Natural killer cell treated with Interleukin-12 subunit alpha and Interleukin-12 subunit beta and Interleukin-15 and Interleukin-18, amount 100 ng/mL, for 72 hours (primary cell): ENCODE measurements at regions not wholly inside any gene's neighbourhood (a gene's known extent, or its start where the extent isn't known, plus 50 kb on each side); places are given as distances from the start of the nearest gene placed in this dataset.
"Not testable (repeated sequence)": the region's sequence is repeated elsewhere in the genome, so short reads cannot be mapped to it uniquely, and the experiment has no call there.

Source experiments
- ATAC-seq, 2 donors: fragments of 150-1000 bp; cut with Tn5 transposase in 1 of 2; sonication (Bioruptor Pico), chemical (Tn5 transposase) in 1 of 2; 2 replicates each; pipeline ENCODE4 v1.10.0; 2021
- DNase-seq: peaks from one replicate; pipeline ENCODE4 v3.0.0; 2022; ENCODE audit warnings: low spot score
- H3K27ac Mint-ChIP-seq, 2 donors: 1 replicate in 1 of 2; 2 replicates in 1 of 2; pipeline ENCODE4 v1.8.0; 2022; ENCODE audit warnings: mixed read lengths in 2 of 2, mild to moderate bottlenecking in 1 of 2, moderate library complexity in 1 of 2
- H3K27me3 Mint-ChIP-seq, 2 donors: 1 replicate in 1 of 2; 2 replicates in 1 of 2; pipeline ENCODE4 v1.8.0; 2022; ENCODE audit warnings: mixed read lengths in 2 of 2
- H3K36me3 Mint-ChIP-seq: one replicate; pipeline ENCODE4 v1.8.0; 2022; ENCODE audit warnings: mixed read lengths
- H3K4me1 Mint-ChIP-seq, 2 donors: 1 replicate in 1 of 2; 2 replicates in 1 of 2; pipeline ENCODE4 v1.8.0; 2022; ENCODE audit warnings: low read depth in 2 of 2, mixed read lengths in 2 of 2, mild to moderate bottlenecking in 1 of 2
- H3K4me3 Mint-ChIP-seq: one replicate; pipeline ENCODE4 v1.8.0; 2022; ENCODE audit warnings: mixed read lengths
- H3K9me3 Mint-ChIP-seq: 2 replicates; pipeline ENCODE4 v1.8.0; 2022; ENCODE audit warnings: mixed read lengths

DNA sequence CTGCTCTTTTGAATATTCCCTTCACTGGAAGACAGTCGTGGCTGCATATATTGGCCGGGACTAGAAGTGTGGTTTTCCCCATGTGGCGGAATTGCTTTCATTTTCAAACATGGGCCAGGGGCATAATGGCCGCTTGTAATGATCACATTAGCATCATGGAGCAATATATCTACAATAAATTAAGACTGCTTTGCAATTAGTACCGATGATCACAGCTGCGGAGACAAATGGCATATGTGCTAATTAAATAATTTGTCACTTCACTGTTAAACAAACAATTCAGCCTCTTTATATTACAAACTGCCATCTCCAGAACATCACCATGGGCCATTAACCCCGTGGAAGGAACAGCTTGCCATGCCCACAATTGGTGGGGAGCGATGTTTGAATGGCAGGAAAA is 68.2 kb upstream of the OLIG2 start:
- Mint-ChIP-seq H3K36me3 (peaks cover 4% of the 10 kb centered on the region), H3K4me1 (peaks cover 0 to 11% of the 10 kb centered on the region in 2 donors), H3K4me3 (no peak overlapping the region), H3K27me3 (peaks cover 27 to 40% of the 10 kb centered on the region in 2 donors), H3K27ac (no peak overlapping the region), H3K9me3 (no peaks in the 10 kb centered on the region)
- no peak for DNase-seq
- no peak for ATAC-seq

DNA sequence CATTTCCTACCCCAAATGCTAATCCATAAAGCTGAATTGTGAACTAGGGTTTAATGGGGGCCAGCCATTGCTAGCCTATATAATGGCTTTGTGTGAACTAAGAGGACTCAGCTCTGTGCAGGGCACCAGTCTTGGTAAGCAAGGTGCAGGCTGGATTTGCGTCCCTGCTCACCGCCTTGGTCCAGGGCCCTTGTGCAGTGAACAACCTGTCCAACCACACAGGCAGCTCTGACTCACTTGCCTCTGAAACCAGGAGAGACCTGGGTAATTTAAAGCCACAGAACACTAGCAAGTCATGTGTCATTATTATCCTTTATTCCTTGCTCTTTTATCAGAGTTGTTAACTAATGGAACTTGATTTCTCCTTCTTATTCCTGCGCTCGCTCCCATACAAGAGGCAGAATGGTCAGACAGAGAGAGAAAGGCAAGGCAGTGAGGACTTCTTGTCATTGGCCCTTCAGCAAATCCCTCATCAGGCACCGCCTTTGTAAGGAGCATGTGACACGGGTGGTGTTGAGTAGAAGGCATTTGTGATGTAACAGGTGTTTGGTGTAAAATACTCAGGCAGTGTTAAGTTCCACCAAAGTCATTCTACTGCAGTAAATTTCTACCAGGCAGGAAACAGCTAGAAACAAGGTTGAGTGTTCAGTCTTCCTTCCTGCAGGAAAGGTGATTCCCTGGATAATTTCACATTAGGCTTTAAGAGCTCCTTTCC is 67.3 kb upstream of the OLIG2 start:
- H3K27me3 Mint-ChIP-seq = peaks cover 28 to 32% of the 10 kb centered on the region in 2 donors
- H3K36me3 Mint-ChIP-seq = peaks cover 4% of the 10 kb centered on the region
- H3K9me3 Mint-ChIP-seq = no peaks in the 10 kb centered on the region
- no peak for DNase-seq
- H3K4me1 Mint-ChIP-seq = peaks cover 0 to 11% of the 10 kb centered on the region in 2 donors
- H3K27ac Mint-ChIP-seq = no peak overlapping the region
- ATAC-seq = no peak
- no peak overlapping the region for H3K4me3 Mint-ChIP-seq

DNA sequence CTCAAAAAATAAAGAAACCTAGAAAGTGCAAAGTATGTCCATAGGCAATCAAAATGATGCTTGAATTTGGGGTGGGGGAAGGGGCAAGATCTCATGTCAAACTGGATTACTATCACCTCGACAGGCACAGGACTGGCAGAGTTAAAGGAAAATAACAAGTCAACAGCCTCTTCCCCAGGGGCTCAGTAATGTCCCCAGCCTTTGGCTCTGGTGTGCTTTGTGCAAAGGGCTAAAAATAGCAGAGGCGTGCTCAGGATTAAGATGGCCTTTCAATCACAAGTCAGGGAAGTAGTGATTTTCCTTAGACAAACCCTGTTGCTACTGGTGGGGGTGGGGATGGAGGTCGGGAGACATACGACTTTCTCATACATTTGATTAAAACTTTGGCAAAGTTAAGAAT is 63.5 kb upstream of the OLIG2 start:
- H3K4me1 Mint-ChIP-seq = peaks cover 14 to 26% of the 10 kb centered on the region in 2 donors
- peaks cover 4% of the 10 kb centered on the region for H3K36me3 Mint-ChIP-seq
- no peaks in the 10 kb centered on the region for H3K9me3 Mint-ChIP-seq
- no peak for ATAC-seq
- H3K4me3 Mint-ChIP-seq = no peak overlapping the region
- H3K27me3 Mint-ChIP-seq = peaks cover 8 to 20% of the 10 kb centered on the region in 2 donors
- no peak for DNase-seq
- H3K27ac Mint-ChIP-seq = no peak overlapping the region

DNA sequence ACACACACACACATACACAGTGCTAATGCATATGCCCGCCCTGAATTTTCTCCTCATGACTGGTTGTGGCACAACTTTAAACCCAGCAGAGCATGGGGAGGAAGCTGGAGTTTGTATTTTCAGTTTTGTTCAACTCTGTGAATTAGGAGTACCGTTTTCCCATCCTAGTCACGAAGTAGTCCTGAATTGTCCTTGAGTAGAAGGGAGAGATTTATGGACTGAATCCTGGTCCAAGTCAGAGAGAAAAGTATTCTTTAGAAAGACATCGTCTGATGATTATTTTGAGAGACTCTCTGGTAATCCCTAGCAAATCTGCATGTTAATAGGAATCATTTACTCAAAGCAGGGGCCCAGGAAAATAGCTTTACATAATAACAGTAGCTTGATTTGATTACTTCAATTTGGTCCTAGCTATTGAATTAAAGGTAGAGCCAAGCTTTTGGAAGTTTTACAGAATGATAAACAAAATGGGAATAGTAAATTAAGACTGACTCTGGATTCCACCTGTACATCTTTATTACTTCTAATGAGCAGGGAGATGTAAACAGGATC is 60.5 kb upstream of the OLIG2 start:
- H3K9me3 Mint-ChIP-seq = no peaks in the 10 kb centered on the region
- no peak overlapping the region for H3K4me3 Mint-ChIP-seq
- no peak for ATAC-seq

DNA sequence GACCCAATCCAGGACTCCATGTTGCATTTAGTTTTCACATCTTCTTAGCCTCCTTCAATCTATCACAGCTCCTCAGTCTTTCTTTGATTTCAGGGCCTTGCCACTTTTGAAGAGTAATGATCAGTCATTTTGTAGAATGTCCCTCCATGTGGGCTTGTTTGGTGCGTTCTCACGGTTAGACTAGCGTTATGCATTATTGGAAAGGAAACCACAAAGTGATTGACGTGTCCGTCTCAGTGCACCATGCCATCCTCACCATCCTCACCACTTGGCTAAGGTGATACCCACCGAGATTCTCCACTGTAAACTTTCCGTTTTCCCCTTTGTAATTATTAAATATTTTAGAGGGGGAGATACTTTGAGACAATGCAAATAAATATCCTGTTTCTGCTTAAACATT is 59.6 kb upstream of the OLIG2 start:
- Mint-ChIP-seq H3K36me3 (peaks cover under 1% of the 10 kb centered on the region), H3K4me3 (peak overlapping the region; percentile 43), H3K27me3 (peaks cover 8 to 24% of the 10 kb centered on the region in 2 donors), H3K4me1 (peaks cover 14 to 27% of the 10 kb centered on the region in 2 donors), H3K27ac (no peak overlapping the region), H3K9me3 (no peaks in the 10 kb centered on the region)
- ATAC-seq = peak; percentile 77
- DNase-seq = no peak

More for the DNA sequence above, 60.5 kb upstream of the OLIG2 start:
- peaks cover 4% of the 10 kb centered on the region for H3K36me3 Mint-ChIP-seq
- H3K27ac Mint-ChIP-seq = no peak overlapping the region
- DNase-seq = no peak
- peaks cover 14 to 27% of the 10 kb centered on the region in 2 donors for H3K4me1 Mint-ChIP-seq
- peaks cover 12 to 27% of the 10 kb centered on the region in 2 donors for H3K27me3 Mint-ChIP-seq

DNA sequence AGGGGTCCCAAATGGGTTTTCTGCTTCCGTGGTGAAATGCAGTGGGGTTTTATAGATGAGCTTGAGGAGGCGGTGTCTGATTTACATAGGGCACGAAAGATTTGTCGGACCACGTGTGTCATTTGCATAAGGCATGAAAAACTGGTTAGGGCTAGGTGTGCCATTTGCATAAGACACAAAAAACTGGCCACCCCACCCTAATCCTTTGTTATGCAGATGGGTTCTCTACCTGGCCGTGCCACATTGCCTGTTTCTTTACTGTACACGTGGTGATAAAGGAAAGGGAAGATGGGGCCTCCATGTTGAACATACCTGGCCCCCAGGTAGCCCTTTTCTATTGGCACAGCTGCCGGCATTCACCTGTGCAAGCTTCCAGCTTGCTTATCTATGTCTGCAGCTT is 57.6 kb upstream of the OLIG2 start:
- Mint-ChIP-seq H3K4me1 (peaks cover 14 to 27% of the 10 kb centered on the region in 2 donors), H3K27me3 (peaks cover 8 to 19% of the 10 kb centered on the region in 2 donors)
- ATAC-seq, H3K9me3 Mint-ChIP-seq, H3K27ac Mint-ChIP-seq, DNase-seq, H3K36me3 Mint-ChIP-seq, H3K4me3 Mint-ChIP-seq: not testable (repeated sequence)

DNA sequence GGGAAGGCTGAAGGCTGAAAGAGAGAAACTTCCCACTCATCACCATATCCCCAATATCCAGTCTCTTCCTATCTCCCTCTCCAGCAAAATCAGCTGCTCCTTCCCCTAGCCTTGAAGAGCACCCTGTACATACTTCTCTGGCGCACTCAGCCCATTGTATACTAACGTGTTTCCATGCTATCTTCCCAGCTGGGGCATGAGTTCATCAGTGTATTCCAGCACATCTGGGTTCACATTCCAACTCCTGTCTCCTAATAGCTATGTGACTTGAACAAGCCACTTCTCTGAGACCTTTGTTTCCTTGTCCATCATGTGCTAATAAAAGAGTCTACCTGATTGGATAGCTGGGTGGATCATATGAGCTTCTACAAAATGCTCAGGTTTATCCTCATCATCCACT is 51.1 kb upstream of the OLIG2 start:
- no peaks in the 10 kb centered on the region for H3K9me3 Mint-ChIP-seq
- ATAC-seq (no peak), DNase-seq (no peak)
- H3K4me3 Mint-ChIP-seq = no peak overlapping the region
- H3K36me3 Mint-ChIP-seq = no peaks in the 10 kb centered on the region
- no peak overlapping the region for H3K27ac Mint-ChIP-seq
- peaks cover 24 to 32% of the 10 kb centered on the region in 2 donors for H3K27me3 Mint-ChIP-seq
- peaks cover 0 to 3% of the 10 kb centered on the region in 2 donors for H3K4me1 Mint-ChIP-seq

DNA sequence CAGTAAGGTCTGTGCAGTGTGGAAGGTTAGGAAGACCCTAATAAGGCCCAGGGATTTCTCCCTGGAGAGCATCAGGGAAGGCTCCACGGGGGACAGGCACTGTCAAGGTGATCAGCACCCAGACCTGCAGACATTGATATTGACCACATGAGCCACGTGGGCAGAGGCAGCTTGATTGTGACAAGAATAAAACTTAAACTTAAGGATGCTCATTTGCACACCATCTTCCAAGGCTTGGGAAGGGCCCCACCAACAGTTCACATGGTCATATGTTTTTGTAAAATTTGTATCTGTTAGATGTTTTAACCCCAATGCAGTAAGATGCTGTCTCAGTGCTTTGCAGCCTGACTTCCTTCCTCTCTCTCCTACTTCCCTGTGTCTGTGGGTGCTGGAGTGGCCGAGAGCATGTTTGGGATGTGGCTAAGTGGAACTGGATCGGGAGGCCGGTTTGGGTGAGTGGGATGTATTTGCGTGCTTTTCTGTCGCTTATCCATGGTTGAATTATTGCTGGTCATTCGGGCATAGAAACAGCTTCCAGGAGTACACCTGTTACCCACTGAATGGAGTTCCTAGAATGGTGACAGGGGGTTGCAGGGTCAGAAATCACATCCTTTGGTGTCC is 49.8 kb upstream of the OLIG2 start:
- no peak for ATAC-seq
- peaks cover 0 to 3% of the 10 kb centered on the region in 2 donors for H3K4me1 Mint-ChIP-seq

More for the DNA sequence above, 49.8 kb upstream of the OLIG2 start:
- H3K4me3 Mint-ChIP-seq = no peak overlapping the region
- H3K27ac Mint-ChIP-seq = no peak overlapping the region
- DNase-seq = no peak
- H3K27me3 Mint-ChIP-seq = peaks cover 27 to 31% of the 10 kb centered on the region in 2 donors
- no peaks in the 10 kb centered on the region for H3K9me3 Mint-ChIP-seq
- H3K36me3 Mint-ChIP-seq = no peaks in the 10 kb centered on the region
